ENCODE measurements at regions not wholly inside any gene's neighbourhood (a gene's known extent, or its start where the extent isn't known, plus 50 kb on each side); places are given as distances from the start of the nearest gene placed in this dataset.
"Not testable (repeated sequence)": the region's sequence is repeated elsewhere in the genome, so short reads cannot be mapped to it uniquely, and the experiment has no call there.

DNA sequence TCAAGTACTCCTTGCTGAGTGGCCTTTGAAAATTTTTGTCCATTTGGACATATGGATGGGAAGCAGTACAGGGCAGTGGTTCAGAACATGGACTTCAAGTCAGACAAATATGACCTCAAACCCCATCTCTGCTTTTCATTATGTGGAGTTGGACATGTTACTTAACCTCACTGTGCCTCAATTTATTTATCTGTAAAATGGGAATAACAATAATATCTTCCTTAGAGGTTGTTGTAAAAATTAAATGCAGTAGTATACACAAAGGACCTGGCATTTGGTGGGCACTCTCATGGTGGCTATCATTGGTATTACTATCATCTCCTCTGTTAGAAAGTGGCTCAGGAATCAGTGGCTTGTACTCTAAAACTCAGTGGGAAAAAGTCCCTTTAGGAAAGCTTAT is 204.0 kb upstream of the MYLIP start:
- no peak for DNase-seq (ENCODE audit: low spot score)

DNA sequence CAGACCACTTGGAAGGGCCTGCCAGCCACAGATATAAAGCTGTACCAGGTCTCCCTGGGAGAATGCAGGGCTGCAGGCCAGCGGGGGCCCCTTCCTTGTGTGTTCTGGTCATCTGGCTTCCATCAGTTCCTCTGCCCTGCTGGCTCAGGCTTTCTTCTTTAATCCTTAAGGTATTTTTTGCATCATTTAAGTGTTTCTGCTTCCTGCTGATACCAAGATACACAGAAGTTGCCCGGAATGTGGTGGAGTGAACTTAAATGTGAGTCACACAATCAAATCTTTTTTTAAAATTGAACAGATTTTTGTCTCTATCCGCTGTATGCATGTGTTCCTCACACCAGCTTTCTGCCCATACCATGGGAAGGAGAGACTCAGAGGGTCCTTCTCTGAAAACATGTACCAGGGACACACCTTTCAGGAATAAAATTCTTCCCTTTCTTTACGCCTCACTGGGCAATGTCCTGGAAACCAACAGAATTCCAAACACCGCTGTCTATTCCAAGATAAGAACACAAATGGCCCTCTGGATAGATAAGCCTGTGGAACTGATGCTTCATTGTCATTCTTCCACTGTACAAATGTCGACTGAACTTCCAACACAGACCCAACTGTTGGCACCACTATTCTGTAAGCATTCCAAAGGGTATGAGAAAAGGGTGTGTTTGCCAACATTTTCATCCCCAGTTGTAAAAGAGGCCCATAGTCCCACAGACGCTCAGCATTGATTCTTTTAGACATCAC is 206.2 kb upstream of the MYLIP start:
- no peak for DNase-seq (ENCODE audit: low spot score)

DNA sequence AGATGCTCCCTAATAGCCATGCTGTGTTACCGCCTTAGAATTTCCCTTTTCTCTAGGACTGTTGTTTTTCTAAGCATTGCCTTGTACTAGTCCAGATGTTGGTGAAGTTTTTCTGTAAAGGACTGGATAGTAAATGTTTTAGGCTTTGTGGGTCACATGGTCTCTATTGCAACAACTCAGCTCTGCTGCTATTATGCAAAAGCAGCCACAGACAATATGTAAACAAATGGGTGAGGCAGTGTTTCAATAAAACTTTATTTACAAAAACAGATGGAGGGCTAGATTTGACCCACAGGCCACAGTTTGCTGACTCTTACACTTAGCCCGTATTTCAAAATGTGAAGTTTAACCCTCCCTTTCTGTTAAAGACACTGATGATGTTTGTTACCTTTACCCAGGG is 207.6 kb upstream of the MYLIP start:
- DNase-seq (ENCODE audit: low spot score): no peak

DNA sequence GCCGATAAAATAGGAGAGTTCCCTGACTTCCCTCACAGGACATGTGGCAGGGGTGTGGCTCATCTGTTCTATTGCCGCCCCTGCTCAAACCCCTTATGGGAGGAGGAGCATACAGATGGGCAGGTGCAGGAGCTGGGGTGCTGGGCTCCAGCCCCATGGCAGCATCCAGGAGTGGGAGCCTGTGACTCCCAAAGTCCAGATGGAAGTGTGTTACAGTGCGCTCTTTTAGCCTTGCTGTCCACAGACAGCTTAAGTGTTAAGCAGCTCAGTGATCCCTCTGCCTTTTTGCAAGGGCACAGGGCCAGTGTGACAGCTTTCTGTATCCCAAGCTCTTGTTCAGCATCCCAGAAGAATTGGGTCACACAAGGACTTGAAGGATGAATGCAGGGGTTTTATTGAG is 212.3 kb upstream of the MYLIP start:
- no peak for DNase-seq (ENCODE audit: low spot score)

DNA sequence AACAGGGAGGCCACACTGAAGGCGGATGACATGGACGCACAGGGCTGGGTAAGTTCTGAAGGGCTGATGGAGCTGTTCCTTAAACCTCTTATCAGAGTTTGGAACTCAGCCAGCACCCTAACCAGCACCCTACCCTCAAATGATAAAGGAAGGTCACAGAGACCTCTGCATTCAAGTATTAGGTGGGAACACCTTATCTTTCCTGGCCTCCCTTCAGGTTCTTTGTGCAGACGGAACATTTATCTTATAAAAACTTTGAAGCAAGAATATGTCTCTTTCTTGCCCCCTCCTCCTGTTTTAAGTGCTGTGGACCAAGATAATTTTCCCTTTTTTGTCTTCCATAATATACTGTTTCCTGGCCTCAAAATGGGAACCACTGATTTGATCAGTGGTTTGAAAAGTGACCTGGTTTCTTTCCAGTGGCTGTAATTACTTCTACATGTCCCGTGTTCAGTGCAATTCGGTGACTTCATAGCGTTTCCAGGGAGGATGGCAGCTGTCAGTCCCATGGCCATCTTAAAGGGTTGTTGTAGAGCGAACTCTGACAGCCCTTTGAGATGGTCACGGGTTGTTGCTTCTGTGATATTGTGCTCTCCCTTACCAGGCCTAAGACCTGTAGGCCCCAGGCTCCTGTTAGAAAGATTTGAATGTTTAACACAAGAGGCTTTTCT is 213.2 kb upstream of the MYLIP start:
- DNase-seq (ENCODE audit: low spot score): peak; percentile 58

DNA sequence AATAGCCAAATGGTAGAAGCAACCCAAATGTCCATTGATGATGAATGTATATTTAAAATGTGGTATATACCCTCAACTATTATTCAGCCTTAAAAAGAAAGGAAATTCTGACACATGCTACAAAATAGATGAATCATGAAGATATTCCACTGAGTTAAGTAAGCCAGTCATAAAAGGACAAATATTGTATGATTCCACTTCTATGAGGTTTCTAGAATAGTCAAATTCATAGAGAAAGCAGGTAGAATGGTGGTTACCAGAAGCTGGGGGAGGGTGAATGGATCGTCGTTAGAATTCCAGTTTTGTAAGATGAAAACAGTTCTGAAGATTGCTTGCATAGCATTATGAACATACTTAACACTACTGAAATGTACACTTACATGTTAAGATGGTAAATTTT is 214.3 kb upstream of the MYLIP start:
- no peak for DNase-seq (ENCODE audit: low spot score)

DNA sequence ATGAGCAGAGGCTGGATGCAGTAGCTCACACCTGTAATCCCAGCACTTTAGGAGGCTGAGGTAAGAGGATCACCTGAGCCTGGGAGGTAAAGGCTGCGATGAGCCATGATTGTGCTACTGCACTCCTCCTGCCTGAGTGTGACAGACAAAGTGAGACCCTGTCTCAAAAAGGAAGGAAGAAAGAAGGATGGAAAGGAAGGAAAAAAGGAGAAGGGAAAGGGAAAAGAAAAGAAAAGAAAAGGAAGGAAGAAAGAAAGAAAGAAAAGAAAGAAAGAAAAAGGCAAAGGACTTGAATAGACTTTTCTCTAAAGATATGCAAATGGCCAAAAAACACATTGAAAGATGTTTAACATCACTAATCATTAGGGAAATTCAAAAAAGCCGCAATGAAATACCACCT is 215.3 kb upstream of the MYLIP start:
- no peak for DNase-seq (ENCODE audit: low spot score)

DNA sequence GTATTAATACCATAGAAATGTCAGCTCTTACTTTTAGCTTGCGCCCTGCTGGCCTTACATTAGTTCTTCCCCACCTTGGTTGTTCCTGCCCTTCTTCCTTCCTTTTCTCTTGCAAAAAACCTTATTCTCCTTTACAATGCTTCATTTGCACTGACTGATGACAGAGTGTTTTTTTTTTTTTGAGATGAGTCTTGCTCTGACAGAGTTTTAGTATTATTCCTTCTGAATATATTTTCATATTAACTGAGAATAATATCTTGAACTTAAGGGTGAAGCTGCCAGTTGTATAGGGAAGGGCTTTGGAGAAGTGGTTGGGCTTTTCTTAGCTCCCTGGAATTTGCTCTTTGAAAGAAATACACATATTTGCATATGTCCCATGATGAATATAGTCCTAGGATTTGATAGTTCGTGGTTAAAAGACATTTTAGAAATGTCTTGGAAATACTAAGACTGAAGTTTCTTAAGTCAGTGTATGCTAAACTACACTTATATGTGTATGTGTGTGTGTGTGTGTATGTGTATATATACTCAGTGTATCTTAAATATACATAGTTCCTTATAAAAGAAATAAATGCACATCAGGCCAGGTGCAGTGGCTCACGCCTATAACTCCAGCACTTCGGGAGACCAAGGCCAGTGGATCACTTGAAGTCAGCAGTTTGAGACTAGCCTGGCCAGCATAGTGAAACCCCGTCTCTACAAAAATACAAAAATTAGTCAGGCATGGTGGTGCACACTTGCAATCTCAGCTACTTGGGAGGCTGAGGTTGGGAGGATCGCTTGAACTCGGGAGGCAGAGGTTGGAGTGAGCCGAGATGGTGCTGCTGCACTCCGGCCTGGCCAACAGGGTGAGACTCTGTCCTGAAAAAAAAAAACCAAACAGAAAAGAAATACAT is 216.1 kb upstream of the MYLIP start:
- DNase-seq (ENCODE audit: low spot score): no peak

DNA sequence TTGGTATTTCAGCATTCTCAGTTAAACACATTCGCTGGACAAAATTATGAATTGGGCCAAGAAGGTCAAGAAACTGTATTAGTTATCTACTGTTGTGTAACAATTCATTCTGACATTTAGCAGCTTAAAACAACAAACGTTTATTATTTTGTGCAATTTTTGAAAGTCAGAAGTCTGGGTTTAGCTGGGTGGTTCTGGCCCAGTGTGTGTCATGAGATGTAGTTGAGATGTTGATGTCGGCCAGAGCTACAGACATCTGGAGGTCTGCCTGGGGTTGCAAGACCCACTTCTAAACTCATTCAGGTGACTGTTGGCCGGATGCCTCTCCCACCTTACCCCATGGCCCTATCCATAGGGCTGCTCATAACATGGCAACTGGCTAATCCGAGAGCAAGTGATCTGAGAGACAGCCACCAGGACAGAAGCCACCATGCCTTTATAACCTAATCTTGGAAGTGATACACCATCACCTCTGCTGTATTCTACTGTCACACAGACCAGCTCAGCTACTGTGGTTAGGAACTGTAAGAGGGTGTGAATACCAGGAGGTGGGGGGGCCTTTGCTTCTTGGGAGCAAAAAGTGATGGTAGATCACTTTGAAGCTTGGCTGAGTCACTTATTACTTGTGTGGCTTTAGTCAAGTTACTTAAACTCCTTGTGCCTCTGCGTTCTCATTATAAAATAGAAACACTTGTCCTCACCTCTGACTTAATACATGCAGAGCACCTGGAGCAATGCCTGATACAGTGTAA is 217.0 kb upstream of the MYLIP start:
- DNase-seq (ENCODE audit: low spot score): no peak

DNA sequence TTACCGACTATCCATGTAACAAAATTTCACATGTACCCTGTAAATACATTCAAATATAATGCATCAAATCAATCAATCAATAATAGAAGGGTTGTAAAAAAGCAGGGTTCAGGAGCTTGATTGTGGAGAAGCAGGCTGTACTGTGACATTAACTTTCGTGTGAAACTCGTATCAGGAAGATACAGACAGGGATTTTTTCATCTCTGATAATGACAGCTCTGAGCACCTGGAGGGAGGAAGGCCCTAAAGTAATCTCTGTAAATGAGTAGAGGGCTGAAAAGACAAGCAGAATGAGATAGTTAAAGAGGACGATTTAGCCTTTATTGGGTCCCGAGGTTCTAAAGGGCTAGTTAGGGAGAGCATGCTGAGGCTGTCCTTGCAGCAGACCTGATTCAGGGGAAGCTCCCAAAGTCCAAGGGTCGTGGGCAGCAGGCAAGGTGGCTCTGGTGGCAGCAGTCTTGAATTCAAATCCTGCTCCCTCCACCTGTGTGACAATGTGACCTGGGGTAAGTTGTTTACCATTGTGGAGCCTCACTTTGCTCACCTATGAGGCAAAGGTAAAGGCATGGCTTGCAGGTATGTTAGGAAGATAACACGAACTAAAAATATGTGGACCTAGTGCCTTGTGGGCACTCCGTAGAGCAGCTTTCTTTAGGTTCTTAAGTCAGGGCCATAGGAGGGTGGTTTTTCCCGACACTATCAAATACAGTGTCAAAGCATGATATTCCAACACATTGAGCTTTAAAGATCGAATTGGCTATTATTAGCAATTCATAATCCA is 219.4 kb upstream of the MYLIP start:
- DNase-seq (ENCODE audit: low spot score): no peak

DNA sequence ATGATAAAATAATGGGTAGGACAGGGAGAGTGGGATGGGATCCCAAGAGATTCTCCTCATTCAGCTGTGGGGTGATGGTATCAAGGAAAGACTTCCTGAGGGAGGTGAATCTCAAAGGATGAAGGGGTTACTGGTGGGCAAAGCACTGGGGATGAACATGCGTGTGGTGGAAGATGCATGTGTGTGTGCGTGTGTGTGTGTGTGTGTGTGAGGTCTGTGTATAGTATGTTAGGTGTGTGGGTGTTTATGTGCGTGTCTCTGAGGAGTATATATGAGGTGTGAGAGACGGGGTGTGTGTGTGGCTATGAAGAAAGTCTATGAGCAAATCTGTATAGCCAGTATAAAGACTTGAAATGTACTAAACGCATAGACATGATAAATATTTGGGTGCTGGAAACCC is 220.0 kb upstream of the MYLIP start:
- no peak for DNase-seq (ENCODE audit: low spot score)

DNA sequence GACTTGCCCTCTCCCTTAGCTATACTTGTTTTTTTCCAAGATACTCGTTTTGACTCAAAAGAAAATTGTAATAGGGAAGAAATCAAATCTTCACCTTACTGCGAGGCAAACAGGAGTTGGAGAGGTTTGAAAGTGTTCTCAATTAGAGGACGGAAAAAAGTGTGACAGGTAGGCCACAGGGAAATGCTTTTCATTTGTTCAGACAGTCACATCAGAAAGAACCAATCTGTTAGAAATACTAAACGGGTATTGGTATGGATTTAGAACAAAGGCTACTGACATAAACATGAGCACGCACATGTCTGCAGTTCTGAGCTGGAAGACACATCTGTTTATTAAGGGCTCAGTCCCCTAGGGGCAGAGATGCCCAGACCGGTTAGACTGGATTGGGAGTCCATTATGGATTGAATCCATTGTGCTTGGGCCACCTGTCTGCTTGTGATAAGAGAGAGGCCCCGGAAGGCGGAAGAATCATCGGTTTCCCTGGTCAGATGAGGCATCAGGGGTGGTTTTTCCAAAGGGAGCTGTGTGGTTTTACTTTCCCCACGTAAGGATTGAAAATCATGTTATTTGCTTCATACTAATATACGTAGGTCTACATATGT is 220.9 kb upstream of the MYLIP start:
- DNase-seq (ENCODE audit: low spot score): no peak

DNA sequence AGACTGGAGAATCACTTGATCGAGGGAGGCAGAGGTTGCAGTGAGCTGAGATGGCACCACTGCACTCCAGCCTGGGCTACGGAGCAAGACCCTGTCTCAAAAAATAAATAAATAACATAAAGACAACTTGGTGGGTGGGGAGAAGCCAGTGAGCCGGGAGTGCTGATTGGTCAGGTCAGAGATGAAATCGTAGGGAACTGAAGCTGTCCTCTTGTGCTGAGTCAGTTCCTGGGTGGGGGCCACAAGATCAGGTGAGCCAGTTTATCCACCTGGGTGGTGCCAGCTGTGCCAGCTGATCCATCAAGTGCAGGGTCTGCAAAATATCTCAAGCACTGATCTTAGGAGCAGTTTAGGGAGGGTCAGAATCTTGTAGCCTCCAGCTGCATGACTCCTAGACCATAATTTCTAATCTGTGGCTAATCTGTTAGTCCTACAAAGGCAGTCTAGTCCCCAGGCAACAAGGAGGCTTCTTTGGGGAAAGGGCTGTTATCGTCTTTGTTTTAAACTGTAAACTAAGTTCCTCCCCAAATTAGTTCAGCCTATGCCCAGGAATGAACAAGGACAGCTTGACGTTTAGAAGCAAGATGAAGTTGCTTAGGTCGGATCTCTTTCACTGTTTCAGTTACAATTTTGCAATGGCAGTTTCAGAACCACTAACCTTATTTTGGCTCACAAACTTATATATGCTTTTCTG is 221.5 kb upstream of the MYLIP start:
- DNase-seq (ENCODE audit: low spot score): not testable (repeated sequence)

DNA sequence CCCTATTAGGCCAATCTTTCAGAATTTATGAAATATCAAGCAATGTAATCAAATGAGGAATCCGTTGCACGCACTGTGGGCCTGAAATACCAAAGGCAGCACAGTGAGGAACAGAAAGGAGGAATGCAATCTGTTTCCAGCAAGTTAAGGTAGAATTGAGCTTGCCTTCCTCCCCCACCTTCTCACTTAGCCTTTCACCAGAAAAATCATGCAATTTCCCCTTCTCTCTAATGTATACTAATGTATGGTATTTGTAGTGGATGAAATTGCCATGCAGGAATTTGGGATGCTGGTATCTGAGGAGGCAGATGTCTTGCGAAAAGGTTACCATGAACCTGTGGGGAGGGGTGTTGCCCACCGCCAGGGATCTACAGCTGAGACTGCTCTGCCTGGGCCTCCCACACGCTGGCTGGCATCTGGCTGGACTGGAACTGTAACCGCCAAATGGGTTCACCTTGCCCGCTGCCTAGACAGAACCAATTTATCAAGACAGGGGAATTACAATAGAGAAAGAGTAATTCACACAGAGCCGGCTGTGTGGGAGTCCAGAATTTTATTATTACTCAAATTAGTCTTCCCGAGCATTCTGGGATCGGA is 222.4 kb upstream of the MYLIP start:
- DNase-seq (ENCODE audit: low spot score): no peak

DNA sequence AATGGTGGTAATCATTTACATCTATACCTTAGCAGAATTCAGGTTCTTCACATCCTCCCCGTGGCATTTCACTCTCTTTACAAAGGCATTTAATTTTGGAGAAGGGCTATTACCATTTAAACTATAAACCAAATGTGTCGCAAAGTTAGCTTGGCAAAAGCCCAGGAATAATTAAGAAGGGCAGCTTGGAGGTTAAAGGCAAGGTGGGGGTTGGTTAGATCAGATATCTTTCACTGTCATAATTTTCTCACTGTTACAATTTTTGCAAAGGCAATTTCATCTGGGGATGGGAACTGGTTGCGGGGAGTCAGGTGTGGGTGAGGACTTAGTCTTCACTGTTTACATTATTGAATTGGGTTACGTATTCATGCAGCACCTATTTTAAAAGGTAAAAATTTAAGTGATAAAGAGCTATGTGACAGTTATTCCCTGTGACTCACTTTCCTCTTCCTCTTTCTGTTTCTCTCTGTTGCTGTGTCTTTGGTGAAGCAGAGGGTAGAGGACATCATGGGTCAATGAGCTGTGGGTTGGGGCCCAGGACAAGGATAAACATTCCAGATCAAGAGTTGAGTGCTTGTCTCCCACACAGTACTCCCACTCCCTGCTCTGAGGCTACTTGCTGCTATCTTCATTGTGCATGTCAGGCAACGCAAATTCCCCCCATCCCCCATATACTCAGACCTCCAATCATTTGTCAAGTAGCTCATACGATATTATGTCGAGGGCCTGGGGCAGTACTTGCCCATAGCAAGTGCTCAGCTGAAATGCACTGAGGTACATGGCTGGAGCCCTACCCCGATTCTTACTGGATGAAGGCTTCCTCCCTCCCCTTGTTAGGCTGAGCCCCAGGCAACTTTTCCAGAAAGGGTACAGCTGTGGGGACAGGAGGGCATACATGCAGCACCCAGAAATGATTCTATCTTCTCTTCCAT is 223.1 kb upstream of the MYLIP start:
- no peak for DNase-seq (ENCODE audit: low spot score)

DNA sequence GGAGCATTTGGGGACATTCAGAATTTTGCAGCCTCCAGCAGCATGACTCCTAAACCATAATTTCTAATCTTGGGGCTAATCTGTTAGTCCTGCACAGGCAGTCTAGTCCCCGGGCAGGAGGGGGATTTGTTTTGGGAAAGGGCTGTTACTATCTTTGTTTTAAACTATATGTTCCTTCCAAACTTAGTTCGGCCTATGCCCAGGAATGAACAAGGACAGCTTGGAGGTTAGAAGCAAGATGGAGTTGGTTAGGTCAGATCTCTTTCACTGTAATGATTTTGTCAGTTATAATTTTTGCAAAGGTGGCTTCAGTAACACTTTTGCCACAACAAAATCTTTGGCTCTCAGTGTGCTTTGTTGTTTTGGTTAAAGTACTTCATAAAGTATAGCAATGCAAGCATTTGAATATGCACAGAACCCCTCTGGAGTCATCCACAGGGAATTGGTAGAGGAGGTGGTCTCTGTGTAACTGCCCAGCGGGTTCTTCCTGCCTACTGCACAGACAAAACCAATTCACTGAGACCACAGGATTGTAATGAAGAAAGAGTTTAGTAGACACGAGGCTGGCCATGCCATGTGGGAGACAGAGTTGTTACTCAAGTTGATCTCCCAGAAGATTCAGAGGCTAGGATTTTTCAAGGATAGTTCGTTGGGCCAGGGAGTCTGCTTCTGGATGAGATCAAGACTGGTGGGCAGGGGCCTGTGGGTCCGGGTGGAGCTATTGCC is 224.1 kb upstream of the MYLIP start:
- no peak for DNase-seq (ENCODE audit: low spot score)

DNA sequence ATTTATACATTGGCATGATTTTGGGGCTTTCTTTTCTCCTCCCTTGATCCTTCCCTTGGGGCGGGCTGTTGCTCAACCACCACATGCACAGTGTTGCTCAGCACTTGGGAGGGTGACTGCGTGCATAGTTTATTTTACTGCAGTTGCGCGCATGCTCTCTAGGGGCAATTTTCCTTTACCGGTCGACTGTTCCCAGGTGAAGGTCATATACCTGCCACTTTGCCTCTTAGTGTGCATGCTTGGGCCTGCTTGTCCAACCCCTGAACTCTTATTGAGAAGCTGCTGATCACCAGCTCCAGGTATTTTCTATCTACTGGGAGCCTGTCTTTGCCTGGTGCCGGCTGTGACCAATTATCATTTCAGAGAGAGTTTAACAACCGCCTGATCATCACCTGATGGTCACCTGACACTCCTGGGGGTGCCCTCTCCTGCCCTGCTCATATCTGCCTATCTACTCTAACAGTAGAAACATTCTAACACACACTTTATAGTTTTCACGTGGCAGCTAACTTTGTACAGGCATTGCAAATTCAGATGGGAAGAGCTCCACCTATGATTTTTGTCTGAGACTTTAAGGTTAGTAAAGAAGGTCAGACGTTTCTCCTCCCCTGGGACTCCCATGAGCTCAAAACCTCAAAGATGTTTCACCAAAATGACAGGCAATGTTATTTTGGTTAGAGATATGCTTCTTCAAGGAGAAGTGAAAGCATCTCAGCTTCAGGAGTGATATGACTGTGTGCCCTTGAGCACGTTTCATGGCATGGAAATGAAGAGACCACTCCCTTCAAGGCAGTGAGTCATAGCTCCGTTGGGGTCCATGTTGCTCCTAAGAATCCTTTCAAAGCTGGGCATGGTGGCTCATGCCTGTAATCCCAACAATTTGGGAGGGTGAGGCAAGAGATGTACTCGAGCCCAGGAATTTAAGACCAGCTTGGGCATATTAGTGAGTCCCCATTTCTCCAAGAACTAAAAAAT is 227.5 kb upstream of the MYLIP start:
- DNase-seq (ENCODE audit: low spot score): no peak

Data from hematopoietic multipotent progenitor cell treated with erythropoietin and hydrocortisone succinate and interleukin-3 and kit ligand, for 15 days (in vitro differentiated cells).